CD4-positive, alpha-beta T cell treated with Interleukin-4 for 1 hour (primary cell): ENCODE measurements at regions not wholly inside any gene's neighbourhood (a gene's known extent, or its start where the extent isn't known, plus 50 kb on each side); places are given as distances from the start of the nearest gene placed in this dataset.

Experiments
- DNase-seq, 2 donors: peaks; one replicate each; pipeline ENCODE4 v3.0.0-alpha.2; 2020 to 2022

GRCh38 chr5:171607863-171608262, 177.8 kb upstream of the SMIM23 start:
- DNase-seq: no peak

DNA sequence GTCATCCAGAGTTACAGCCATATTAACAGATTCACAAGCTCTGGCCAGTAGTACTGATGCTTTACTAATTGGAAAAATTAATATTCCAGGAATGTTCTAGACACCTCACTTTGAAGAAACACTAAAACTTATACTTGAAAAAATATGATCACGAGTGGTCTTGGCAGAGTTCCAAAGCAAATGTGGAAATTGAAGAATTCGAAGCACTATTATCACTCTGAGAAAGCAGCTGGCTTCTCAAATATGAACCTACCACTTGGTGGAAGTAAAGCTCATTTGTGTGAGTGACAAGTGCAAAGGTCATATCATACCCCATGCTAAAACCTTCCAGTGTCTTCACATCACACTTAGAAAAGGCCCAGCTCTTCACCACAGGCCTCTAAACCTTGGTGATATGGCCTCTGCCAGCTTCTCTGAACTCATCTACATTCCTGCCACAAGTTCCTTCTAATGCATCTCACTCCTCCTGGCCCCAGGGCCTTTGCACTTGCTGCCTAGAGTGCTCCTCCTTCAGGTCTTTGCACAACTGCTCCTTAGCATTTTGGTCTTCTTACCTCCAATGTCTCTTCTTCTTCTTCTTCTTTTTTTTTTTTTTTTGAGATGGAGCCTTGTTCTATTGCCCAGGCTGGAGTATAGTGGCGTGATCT, 175.7 kb upstream of the SMIM23 start:
- no peak for DNase-seq

DNA sequence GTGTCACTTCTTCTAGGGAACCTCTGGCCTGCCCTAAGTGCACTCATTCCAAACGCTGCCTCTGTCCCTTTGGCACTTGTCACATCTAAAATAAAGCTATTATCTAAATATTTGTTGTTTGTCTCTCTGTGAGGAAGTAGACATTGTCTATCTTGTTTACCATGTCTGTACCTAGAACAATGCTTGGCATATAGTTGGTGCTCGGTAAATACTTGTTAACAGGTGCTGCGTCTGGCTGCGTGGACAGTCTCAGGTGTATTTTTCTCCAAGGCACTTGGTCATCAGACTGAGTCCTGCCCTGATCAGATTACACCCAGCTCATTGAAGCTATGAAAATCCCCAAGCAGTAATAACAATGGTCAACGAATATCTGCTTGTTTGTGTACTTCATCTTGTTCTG, 174.9 kb upstream of the SMIM23 start:
- no peak for DNase-seq

DNA sequence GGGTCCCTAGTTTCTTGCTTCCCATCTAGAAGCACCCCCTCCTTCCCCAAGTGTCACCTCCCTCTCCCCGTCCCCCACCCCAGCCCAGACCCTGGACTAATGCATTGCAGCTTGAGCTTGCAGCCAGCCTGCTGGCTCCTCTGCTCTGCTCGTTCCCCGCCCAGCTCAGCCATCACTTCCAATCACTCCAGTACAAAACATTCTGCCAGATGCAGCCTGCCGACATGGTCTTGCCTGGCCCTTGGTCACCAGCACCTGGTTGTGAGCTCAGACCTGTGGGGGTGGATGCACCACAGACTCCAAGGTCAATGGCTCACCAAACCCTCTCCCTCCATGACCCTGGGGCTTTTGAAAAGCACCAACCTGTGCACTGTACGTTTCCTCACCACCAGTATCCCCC, 172.9 kb upstream of the SMIM23 start:
- no peak for DNase-seq

DNA sequence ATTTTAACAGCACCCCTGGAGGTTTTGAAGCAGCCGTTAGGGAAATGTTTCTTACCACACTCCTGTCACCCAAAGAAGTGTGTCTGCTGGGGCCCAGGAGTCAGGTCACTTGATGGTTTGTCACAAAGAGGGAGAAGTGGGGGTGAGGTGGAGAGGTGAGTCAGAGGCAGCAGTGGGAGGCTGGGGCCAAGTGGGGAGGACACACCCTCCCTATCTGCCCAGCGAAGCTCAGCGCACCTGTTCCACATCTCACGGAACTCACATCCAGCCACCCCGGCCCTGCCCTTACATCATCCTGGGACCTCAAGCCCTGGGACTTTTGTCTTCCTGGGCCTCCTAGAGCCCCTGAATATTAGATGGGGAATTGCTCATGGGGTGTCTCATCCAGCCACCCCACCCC, 171.1 kb upstream of the SMIM23 start:
- no peak for DNase-seq

DNA sequence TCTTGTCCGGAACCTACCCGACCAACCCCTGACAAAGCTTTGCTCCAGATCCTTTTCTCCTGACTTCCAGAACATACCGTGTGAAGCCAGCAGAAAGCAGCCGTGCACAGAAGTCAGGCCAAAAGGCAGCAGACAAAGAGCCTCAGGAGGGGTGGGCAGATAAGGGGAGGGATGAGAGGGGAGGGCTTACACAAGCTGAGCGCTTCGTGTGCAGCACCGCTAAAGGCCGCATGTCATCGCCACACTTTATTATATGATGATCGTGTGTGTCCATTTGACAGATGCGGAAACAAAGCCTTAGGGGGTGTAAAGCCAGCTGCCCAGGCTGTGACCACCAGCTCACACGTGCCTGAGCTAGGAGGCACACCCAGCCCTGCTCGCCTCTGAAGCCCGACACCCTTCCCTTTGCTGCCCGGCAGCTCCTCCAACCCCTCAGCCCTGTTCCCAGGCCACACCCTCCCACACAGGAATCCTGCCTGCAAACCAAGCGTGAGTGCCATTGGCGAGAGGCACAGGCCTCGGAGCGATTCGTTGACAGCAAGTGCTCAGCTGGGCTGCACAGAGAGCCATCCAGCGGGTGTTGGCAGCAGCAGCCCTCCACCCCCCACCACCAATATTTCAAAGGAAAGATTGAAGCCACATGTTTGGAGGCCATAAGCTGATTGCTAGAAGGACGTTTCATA, 170.5 kb upstream of the SMIM23 start:
- DNase-seq: no peak

DNA sequence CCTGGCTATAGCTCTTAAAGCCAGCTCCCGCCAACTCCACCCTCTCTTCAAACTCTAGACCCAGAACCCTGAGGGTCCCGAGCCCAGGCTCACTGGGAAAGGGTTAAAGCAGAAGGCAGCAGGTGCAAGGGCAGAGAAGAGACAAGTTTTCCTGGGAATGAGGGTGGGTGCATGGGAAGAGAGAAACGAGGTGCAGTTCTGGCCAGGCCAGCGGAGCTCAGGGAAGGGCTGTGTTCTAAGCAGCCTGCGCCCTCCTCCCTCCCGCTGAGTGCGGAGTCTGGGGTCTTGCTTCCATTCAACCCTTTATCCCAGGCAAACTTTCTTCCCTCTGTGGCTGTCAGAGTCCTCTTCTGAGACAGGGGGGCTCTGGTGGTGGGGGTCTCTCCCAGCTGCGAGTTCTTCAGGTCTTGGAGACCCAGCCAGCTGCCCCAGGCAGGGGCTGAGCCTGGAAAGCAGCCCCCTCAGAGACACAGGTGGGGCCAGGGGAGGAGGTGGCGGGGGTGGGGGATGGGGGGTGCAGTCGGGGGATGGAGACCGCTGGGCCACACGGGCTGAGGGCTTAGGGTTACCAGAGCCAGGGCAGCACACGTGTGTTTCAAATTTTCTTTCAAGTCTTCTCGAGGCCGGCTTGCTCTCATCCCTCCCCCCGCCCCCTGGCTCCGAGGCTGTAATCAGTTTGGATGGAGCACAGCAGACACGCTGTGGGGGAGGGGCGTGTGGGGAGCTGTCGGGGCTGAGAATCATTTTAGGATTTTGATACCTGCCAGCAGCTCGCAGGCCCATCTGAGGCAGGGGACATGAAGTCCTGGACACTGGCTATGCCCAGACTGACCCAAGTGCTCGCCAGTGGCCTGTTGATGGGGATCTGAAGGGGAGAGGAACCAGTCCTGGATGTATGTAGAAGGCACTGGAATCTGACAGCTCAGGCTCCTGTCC, 169.6 kb upstream of the SMIM23 start:
- DNase-seq: no peak

DNA sequence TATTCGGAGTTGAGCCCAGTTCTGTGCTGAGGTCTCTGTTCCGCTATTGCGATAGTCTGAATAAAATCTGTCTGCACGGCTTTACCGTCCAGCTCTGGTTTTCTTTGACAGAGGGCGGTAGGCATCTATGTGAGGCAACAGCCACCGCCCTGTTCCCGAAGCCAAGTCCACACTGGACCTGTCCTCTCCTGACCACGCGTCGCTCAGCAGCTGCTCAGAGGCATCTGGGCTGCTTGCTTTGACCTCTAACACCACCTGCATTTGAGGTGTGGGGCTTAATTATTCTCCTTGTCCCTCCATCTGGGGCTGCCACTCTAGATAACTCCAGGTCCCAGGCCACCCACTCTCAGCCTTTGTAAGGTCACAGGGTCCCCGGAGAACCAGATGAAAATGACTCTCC, 168.4 kb upstream of the SMIM23 start:
- no peak for DNase-seq

- DNase-seq: no peak
Observed at GRCh38 chr5:171617817-171618591, 167.6 kb upstream of the SMIM23 start.

DNA sequence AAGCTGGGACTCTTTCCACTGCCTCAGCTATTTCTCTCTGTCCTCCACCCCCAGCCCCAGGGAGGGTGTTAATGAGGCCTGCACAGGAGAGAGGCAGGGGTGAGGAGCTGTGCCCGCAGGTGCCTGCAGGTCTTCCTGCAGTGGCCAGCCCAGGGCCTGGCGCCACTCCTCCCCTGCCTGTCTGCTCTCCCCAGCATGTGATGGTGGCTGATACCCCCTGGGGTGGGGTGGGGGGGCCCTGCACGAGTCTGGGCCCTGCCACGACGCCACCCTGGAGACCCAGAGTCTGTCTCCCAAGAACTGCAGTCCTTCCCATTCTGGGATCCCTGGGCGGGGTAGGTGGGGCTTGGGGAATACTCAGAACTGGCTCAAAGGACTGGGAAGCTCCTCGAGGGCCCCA, 166.4 kb upstream of the SMIM23 start:
- no peak for DNase-seq

DNA sequence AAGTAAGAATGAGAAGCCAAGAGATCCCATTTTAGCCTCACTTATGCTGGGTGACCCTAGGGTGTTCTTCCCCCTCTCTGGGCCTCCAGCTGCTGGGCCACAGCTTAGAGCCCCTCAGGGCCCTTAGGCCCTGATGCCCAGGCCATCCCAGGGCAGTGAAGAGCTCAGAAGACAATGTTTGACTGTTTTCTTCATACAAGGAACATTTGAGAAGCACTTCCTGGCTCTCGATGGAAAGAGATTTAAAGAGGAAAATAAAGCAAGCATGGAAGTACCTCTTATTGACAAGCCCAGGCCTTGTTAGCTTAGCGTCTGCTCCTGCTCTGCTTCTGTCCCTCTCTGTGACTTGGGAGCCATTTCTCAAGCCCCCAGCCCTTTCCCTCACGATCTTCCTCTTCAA, 165.9 kb upstream of the SMIM23 start:
- no peak for DNase-seq

DNA sequence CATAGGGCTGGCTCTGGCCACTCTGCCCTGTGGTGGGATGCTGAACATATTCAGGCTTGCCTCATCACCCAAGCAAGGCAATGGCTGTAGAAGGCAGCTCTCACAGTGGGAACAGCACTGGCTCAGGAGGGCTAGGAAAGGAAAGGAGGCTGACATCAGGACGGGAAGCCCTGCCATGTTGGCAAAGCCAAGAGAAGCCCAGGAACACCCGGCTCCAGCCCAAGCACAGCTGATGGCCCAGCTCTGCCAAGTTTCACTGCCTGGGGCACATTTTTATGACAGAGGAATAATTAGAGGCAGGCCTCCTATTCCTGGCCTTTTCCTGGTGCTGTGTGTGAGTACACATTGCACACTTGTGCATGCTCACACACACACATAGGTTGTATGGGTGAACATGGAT, 163.6 kb upstream of the SMIM23 start:
- DNase-seq: no peak

GRCh38 chr5:171623107-171623506, 162.5 kb upstream of the SMIM23 start:
- DNase-seq: no peak

- DNase-seq: no peak
Observed at GRCh38 chr5:171623551-171624097, 162.0 kb upstream of the SMIM23 start.

- no peak for DNase-seq
Observed at GRCh38 chr5:171624396-171624795, 161.2 kb upstream of the SMIM23 start.

DNA sequence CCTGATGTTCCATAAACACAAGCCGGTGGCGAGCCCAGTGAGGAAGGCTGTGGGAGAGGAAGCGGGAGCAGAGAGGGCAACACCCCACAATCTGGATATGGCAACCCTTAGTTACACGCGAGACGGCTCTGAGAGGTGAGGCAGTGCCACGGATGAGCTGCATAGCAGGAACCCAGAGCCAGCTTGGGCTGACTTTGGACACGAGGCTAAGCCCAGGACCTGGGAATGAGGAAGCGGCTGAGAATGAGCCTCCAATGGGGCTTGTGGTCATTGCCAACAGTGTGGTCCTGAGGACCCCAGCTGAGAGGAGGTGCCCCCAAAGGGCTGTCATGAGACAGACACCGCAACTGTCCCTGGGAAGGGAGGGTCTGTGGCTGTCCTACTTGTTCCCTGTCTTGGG, 160.0 kb upstream of the SMIM23 start:
- no peak for DNase-seq

GRCh38 chr5:171627936-171628632, 157.5 kb upstream of the SMIM23 start:
- DNase-seq: no peak

DNA sequence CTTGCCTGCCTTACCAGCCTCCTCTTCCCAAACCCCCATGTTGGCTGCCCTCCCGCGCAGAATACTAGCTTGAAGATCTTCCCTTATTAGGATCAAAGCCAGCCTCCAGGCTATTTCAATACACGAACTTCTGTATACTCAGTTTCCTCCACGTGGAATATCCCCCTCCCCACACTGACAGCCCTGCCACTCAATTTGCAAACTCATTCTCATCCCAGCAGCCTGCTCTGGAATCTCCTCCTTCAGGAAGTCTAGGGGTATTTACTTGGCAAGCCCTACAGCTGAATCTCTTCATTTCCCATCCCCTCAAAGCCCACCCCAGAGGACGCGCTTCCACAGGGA, 157.0 kb upstream of the SMIM23 start:
- no peak for DNase-seq

DNA sequence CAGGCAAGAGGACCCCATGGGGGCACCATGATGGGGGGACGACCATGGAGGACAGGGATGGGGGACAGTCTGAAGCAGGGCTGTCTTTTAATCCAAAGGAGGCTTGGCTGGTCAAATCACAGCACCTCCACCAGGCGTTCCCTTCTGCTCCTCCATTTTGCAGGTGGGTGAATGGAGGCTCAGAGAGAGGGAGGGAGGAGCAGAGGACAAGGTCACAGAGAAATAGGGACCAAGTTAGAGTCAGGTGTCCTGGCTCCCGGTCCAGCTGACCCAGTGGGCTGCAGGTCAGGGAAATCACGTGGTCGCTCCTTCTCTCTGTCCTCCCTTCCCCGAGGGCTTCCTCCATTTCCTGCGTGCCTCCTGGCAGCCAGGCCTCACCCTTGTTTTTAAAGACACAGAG, 156.4 kb upstream of the SMIM23 start:
- no peak for DNase-seq

GRCh38 chr5:171629628-171630349, 155.8 kb upstream of the SMIM23 start:
- no peak for DNase-seq

DNA sequence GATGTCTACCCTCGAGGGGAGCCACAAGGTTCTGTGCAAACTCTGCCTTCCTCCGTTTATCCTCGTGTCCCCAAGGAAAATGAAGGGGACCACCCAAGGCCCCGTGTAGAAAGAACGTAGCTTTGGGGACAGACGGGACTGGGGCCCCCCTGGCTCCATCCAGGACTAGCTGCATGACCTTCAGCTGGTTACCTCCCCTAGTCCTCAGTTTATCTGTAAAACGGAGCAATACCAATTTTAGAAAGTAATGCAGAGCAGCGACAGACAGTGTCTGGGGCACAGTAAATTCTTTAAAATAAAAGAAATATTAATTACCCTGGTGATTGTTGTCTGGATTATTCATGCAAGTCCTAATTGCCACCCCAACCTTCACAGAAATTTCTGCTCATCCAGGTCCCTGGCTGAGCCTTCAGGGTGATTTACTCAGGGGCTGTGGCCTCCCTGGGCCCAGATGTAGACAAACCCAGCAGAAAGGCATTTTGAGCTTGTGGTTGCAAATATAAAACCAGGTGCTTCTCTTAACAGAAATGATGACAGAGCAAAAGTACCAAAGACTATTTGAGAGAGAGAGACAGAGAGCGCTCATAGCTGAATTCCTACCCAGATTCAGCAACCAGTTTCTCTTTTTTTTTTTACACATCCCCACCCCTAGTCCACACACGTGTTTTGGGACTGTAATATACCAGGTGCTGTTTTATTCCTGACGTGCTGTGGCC, 155.1 kb upstream of the SMIM23 start:
- no peak for DNase-seq
